ENCODE measurements at regions not wholly inside any gene's neighbourhood (a gene's known extent, or its start where the extent isn't known, plus 50 kb on each side); places are given as distances from the start of the nearest gene placed in this dataset.

- H3K27me3 ChIP-seq, result no peaks in the 10 kb centered on the region
- no peak overlapping the region for H3K4me3 ChIP-seq
- no peak for DNase-seq
- no peak overlapping the region for H3K27ac ChIP-seq
- H3K36me3 ChIP-seq, result no peaks in the 10 kb centered on the region
- 68 to 74% (median 72%) methylated on average over 5 of the region's 5 CpGs for WGBS, 5 donors
- intact Hi-C loops (cut with DNase I; ENCODE audit: low total_unique reads), result no loop called here
- no peaks in the 10 kb centered on the region for H3K4me1 ChIP-seq
- H3K9me3 ChIP-seq, result no peaks in the 10 kb centered on the region
- TF ChIP-seq EP300 (IDR thresholded peaks at IDR 0.05) (no peak), POLR2A (IDR thresholded peaks at IDR 0.05) (no peak), POLR2AphosphoS5 (IDR thresholded peaks at IDR 0.05) (no peak), CTCF (IDR thresholded peaks at IDR 0.05) (no peak)
Observed at GRCh38 chr2:7588295-7588694, 671.1 kb downstream of the RNF144A start.

- H3K9me3 ChIP-seq, result no peaks in the 10 kb centered on the region
- no peak for TF ChIP-seq CTCF (IDR thresholded peaks at IDR 0.05)
- TF ChIP-seq POLR2AphosphoS5 (IDR thresholded peaks at IDR 0.05), result no peak
- TF ChIP-seq POLR2A (IDR thresholded peaks at IDR 0.05), result no peak
- TF ChIP-seq EP300 (IDR thresholded peaks at IDR 0.05), result no peak
- WGBS, 5 donors, result 56 to 75% (median 62%) methylated on average over 5 of the region's 5 CpGs
Observed at GRCh38 chr2:7592618-7593140, 675.5 kb downstream of the RNF144A start.

GRCh38 chr2:7593360-7593759, 676.1 kb downstream of the RNF144A start:
- Histone ChIP-seq H3K27ac (no peak overlapping the region), H3K36me3 (no peaks in the 10 kb centered on the region), H3K4me1 (no peaks in the 10 kb centered on the region), H3K9me3 (no peaks in the 10 kb centered on the region), H3K4me3 (no peak overlapping the region), H3K27me3 (no peaks in the 10 kb centered on the region)
- peak in 1 of 2 donors; percentile 20 for DNase-seq
- intact Hi-C loops (cut with DNase I; ENCODE audit: low total_unique reads), result loop anchor here (10.0 kb wide), 1 partner anchor 111 kb away; no protein-coding TSS in a partner anchor
- TF ChIP-seq POLR2A (IDR thresholded peaks at IDR 0.05), result no peak
- TF ChIP-seq POLR2AphosphoS5 (IDR thresholded peaks at IDR 0.05), result no peak
- no peak for TF ChIP-seq EP300 (IDR thresholded peaks at IDR 0.05)
- TF ChIP-seq CTCF (IDR thresholded peaks at IDR 0.05), result no peak

More at GRCh38 chr2:7592618-7593140, 675.5 kb downstream of the RNF144A start:
- Histone ChIP-seq H3K27me3 (no peaks in the 10 kb centered on the region), H3K4me3 (no peak overlapping the region), H3K4me1 (no peaks in the 10 kb centered on the region), H3K36me3 (no peaks in the 10 kb centered on the region), H3K27ac (no peak overlapping the region)
- intact Hi-C loops (cut with DNase I; ENCODE audit: low total_unique reads), result loop anchor here (10.0 kb wide), 1 partner anchor 112 kb away; no protein-coding TSS in a partner anchor
- DNase-seq, result no peak

DNA sequence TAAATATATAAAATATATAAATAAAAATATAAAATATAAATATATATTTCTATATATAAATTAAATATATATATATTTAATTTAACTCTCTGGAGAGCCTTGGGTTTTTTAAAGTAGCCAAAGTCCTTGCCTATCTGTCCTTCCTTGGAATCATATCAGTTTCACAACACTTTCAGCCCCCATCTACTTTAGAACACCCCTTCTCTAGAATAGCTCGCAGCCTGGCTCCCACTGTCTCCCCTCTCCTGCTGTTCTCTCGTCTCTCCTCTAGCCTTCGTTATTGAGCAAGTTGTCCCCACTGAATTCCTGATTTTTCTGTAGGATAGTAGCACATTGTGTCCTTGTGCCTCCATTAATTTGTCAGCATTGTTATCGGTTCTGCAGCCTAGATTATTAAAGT, 677.0 kb downstream of the RNF144A start:
- H3K27ac ChIP-seq, result no peak overlapping the region
- WGBS, 5 donors, result 82 to 92% (median 85%) methylated on average over 4 of the region's 4 CpGs
- no peak overlapping the region for H3K4me3 ChIP-seq
- intact Hi-C loops (cut with DNase I; ENCODE audit: low total_unique reads), result loop anchor here (10.0 kb wide), 1 partner anchor 111 kb away; no protein-coding TSS in a partner anchor
- no peaks in the 10 kb centered on the region for H3K4me1 ChIP-seq
- TF ChIP-seq EP300 (IDR thresholded peaks at IDR 0.05) (no peak), POLR2AphosphoS5 (IDR thresholded peaks at IDR 0.05) (no peak), POLR2A (IDR thresholded peaks at IDR 0.05) (no peak), CTCF (IDR thresholded peaks at IDR 0.05) (no peak)
- DNase-seq, result no peak
- H3K27me3 ChIP-seq, result no peaks in the 10 kb centered on the region
- H3K9me3 ChIP-seq, result no peaks in the 10 kb centered on the region
- no peaks in the 10 kb centered on the region for H3K36me3 ChIP-seq
